ENCODE measurements at regions not wholly inside any gene's neighbourhood (a gene's known extent, or its start where the extent isn't known, plus 50 kb on each side); places are given as distances from the start of the nearest gene placed in this dataset.

DNA sequence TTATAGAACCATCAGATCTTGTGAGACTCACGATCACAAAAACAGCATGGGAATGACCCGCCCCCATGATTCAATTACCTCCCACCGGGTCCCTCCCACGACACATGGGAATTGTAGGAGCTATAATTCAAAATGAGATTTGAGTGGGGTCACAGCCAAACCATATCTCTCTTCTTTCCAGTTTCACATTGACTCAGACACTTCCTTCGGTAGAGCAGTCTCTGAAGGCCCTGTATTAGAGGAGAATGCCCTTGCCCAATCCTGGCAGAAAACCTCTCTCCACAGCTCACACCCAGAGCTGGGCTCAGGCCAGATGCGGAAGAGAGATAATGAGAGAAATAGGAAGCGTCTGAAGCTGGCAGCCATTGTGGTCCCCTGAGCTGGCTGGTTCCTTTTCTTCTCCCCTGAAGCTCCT lies 72.4 kb upstream of the CLDN10 start:
- Histone ChIP-seq H4K91ac (ENCODE audit: low read depth, low read length) (no peak overlapping the region), H2BK120ac (ENCODE audit: insufficient read depth, low read length, poor library complexity) (no peak overlapping the region), H3K18ac (ENCODE audit: low read length) (no peak overlapping the region), H3K4ac (ENCODE audit: low read depth, low read length) (no peak overlapping the region), H3K79me2 (ENCODE audit: control insufficient read depth, insufficient read depth, low read length, poor library complexity) (no peaks in the 10 kb centered on the region), H2BK5ac (ENCODE audit: low read depth, low read length, poor library complexity) (no peak overlapping the region), H3K79me1 (ENCODE audit: low read length) (no peaks in the 10 kb centered on the region), H3K23ac (ENCODE audit: low read length) (no peak overlapping the region), H3K9me3 (ENCODE audit: insufficient read depth, low read depth, low read length) (no peaks in the 10 kb centered on the region), H3K36me3 (ENCODE audit: control insufficient read depth in 1 of 2, insufficient read depth in 2 of 2, low read length in 2 of 2) (no peaks in the 10 kb centered on the region), H2BK12ac (ENCODE audit: low read length) (no peak overlapping the region), H3K4me3 (ENCODE audit: low read depth, low read length) (no peak overlapping the region), H3K9ac (ENCODE audit: low read length) (no peak overlapping the region), H3K27ac (ENCODE audit: low read depth, low read length) (no peak overlapping the region), H4K8ac (ENCODE audit: low read depth, low read length) (no peak overlapping the region), H3K4me2 (ENCODE audit: low read length) (no peak overlapping the region), H4K12ac (ENCODE audit: low read depth, low read length) (no peak overlapping the region), H3K4me1 (ENCODE audit: control insufficient read depth in 1 of 2, insufficient read depth in 2 of 2, low read length in 2 of 2) (no peaks in the 10 kb centered on the region), H3K14ac (ENCODE audit: low read length) (no peak overlapping the region), H3K27me3 (ENCODE audit: insufficient read depth, low read length) (no peaks in the 10 kb centered on the region), H2AK5ac (ENCODE audit: low read length) (no peak overlapping the region), H2AFZ (ENCODE audit: insufficient read depth, low read length, poor library complexity) (no peak overlapping the region)
- DNase-seq = no peak
- no CpG with 5 or more reads among the region's 7 CpGs for WGBS (ENCODE audit: extremely low coverage, insufficient coverage, insufficient read length)

DNA sequence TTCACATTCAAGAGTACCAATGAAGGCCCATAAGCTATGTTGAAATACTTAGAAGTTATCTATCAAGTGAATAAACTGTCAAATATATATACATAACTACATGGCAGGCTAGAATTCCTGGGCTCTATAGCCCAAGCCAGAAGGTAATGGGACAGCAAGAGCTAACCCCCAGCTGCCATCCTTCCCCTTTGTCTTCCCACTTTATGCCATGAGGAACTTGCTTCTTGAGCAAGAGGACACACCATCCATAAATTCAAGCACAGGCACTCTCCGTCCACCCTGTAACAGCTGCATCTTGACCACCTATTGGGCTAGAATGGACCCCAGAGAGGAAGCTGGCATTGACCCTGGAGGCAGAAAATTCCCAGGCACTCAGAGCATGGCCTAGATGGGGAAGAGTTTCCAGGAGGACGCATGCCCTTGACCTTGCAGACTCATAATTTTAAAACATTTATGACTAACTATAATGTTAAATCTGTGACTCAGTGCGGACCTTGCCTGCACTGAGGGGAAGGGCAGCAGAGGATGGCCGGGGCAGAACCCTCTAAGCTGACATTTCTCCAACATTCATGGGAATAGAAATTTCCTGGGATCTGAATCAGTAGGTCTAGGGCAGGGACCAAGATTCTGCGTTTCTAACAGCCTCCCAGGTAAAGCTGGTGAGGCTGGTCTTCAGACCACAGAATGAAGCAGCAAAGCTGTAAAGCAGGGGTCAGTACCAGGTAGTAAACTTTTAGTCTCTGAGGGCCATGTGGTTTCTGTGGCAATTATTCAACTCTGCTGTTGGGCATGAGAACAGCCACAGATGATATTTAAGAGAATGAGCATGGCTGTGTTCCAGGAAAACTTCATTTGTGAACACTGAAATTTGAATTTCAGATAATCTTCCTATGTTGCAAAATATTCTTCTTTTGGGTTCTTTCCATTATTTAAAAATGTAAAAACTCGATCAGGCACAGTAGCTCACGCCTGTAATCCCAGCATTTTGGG lies 71.4 kb upstream of the CLDN10 start:
- H3K14ac ChIP-seq (ENCODE audit: low read length) = no peak overlapping the region
- H4K91ac ChIP-seq (ENCODE audit: low read depth, low read length) = no peak overlapping the region
- no peak for DNase-seq
- H3K18ac ChIP-seq (ENCODE audit: low read length) = no peak overlapping the region
- H3K79me1 ChIP-seq (ENCODE audit: low read length) = no peaks in the 10 kb centered on the region
- no CpG with 5 or more reads among the region's 7 CpGs for WGBS (ENCODE audit: extremely low coverage, insufficient coverage, insufficient read length)
- H4K12ac ChIP-seq (ENCODE audit: low read depth, low read length) = no peak overlapping the region
- H2BK120ac ChIP-seq (ENCODE audit: insufficient read depth, low read length, poor library complexity) = no peak overlapping the region
- H3K27ac ChIP-seq (ENCODE audit: low read depth, low read length) = no peak overlapping the region
- no peak overlapping the region for H2AFZ ChIP-seq (ENCODE audit: insufficient read depth, low read length, poor library complexity)
- no peaks in the 10 kb centered on the region for H3K79me2 ChIP-seq (ENCODE audit: control insufficient read depth, insufficient read depth, low read length, poor library complexity)
- H4K8ac ChIP-seq (ENCODE audit: low read depth, low read length) = no peak overlapping the region
- no peak overlapping the region for H3K4ac ChIP-seq (ENCODE audit: low read depth, low read length)
- H3K4me1 ChIP-seq (ENCODE audit: control insufficient read depth in 1 of 2, insufficient read depth in 2 of 2, low read length in 2 of 2) = no peaks in the 10 kb centered on the region
- H2BK5ac ChIP-seq (ENCODE audit: low read depth, low read length, poor library complexity) = no peak overlapping the region
- H3K36me3 ChIP-seq (ENCODE audit: control insufficient read depth in 1 of 2, insufficient read depth in 2 of 2, low read length in 2 of 2) = no peaks in the 10 kb centered on the region
- no peak overlapping the region for H2BK12ac ChIP-seq (ENCODE audit: low read length)
- H3K9me3 ChIP-seq (ENCODE audit: insufficient read depth, low read depth, low read length) = no peaks in the 10 kb centered on the region
- H3K27me3 ChIP-seq (ENCODE audit: insufficient read depth, low read length) = no peaks in the 10 kb centered on the region
- no peak overlapping the region for H2AK5ac ChIP-seq (ENCODE audit: low read length)
- H3K4me3 ChIP-seq (ENCODE audit: low read depth, low read length) = no peak overlapping the region
- no peak overlapping the region for H3K23ac ChIP-seq (ENCODE audit: low read length)
- no peak overlapping the region for H3K4me2 ChIP-seq (ENCODE audit: low read length)
- H3K9ac ChIP-seq (ENCODE audit: low read length) = no peak overlapping the region

DNA sequence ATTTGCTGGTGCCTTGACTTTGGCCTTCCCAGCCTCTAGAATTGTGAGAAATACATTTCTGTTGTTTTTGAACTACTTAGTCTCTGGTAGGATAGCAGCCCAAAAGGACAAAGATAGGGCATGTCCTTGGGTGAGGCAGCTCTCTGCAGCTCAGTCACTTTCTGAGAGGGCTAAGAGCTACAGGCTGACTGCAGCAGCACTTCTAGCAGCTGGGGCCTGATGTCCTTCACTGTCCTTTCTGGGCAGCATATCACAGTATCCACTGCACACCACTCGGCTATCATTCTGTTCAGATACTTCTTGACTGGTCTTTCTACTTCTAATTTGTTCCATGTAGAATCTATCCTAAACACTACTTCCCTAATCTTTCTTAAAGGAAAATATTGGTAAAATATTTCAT lies 68.5 kb upstream of the CLDN10 start:
- Histone ChIP-seq H3K4me3 (ENCODE audit: low read depth, low read length) (no peak overlapping the region), H3K36me3 (ENCODE audit: control insufficient read depth in 1 of 2, insufficient read depth in 2 of 2, low read length in 2 of 2) (no peaks in the 10 kb centered on the region), H3K14ac (ENCODE audit: low read length) (no peak overlapping the region), H3K4me2 (ENCODE audit: low read length) (no peak overlapping the region), H4K8ac (ENCODE audit: low read depth, low read length) (no peak overlapping the region), H4K12ac (ENCODE audit: low read depth, low read length) (no peak overlapping the region), H3K27me3 (ENCODE audit: insufficient read depth, low read length) (no peaks in the 10 kb centered on the region), H2AFZ (ENCODE audit: insufficient read depth, low read length, poor library complexity) (no peak overlapping the region), H4K91ac (ENCODE audit: low read depth, low read length) (no peak overlapping the region), H3K4ac (ENCODE audit: low read depth, low read length) (no peak overlapping the region), H3K79me1 (ENCODE audit: low read length) (no peaks in the 10 kb centered on the region), H3K9me3 (ENCODE audit: insufficient read depth, low read depth, low read length) (no peaks in the 10 kb centered on the region), H3K23ac (ENCODE audit: low read length) (no peak overlapping the region), H3K79me2 (ENCODE audit: control insufficient read depth, insufficient read depth, low read length, poor library complexity) (no peaks in the 10 kb centered on the region), H3K9ac (ENCODE audit: low read length) (no peak overlapping the region), H3K4me1 (ENCODE audit: control insufficient read depth in 1 of 2, insufficient read depth in 2 of 2, low read length in 2 of 2) (no peaks in the 10 kb centered on the region), H2BK12ac (ENCODE audit: low read length) (no peak overlapping the region), H2BK5ac (ENCODE audit: low read depth, low read length, poor library complexity) (no peak overlapping the region), H2AK5ac (ENCODE audit: low read length) (no peak overlapping the region), H2BK120ac (ENCODE audit: insufficient read depth, low read length, poor library complexity) (no peak overlapping the region), H3K18ac (ENCODE audit: low read length) (no peak overlapping the region), H3K27ac (ENCODE audit: low read depth, low read length) (no peak overlapping the region)
- no CpG with 5 or more reads among the region's 1 CpG for WGBS (ENCODE audit: extremely low coverage, insufficient coverage, insufficient read length)
- no peak for DNase-seq

DNA sequence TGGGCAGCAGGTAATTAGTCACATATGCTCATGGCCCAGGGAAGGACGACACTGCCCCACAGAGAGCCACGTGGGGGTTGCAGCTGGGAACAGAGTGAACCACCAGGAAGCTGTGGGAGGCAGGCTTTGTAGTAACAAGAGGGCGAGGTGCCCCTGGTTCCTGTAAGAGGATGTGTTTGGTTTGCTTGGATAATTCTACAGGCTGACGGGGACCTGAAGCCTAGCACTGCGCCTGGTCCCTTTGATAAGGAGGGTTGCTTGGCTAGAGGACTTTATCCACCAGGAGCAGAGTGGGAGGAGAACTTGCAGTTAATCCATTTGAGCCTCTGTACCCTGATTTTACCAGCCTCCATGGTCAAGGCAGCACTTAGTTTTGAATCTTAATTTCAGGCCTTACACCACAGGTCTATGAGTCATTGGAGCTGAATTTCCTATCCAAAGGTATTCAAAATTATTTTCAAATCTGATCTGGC lies 67.4 kb upstream of the CLDN10 start:
- Histone ChIP-seq H3K4me2 (ENCODE audit: low read length) (no peak overlapping the region), H4K91ac (ENCODE audit: low read depth, low read length) (no peak overlapping the region), H4K8ac (ENCODE audit: low read depth, low read length) (no peak overlapping the region), H2BK5ac (ENCODE audit: low read depth, low read length, poor library complexity) (no peak overlapping the region), H2BK12ac (ENCODE audit: low read length) (no peak overlapping the region), H3K23ac (ENCODE audit: low read length) (no peak overlapping the region), H3K4ac (ENCODE audit: low read depth, low read length) (no peak overlapping the region), H3K27me3 (ENCODE audit: insufficient read depth, low read length) (no peaks in the 10 kb centered on the region), H3K79me2 (ENCODE audit: control insufficient read depth, insufficient read depth, low read length, poor library complexity) (no peaks in the 10 kb centered on the region), H3K18ac (ENCODE audit: low read length) (no peak overlapping the region), H2AFZ (ENCODE audit: insufficient read depth, low read length, poor library complexity) (no peak overlapping the region), H3K4me3 (ENCODE audit: low read depth, low read length) (no peak overlapping the region), H3K9ac (ENCODE audit: low read length) (no peak overlapping the region), H3K27ac (ENCODE audit: low read depth, low read length) (no peak overlapping the region), H2BK120ac (ENCODE audit: insufficient read depth, low read length, poor library complexity) (no peak overlapping the region), H4K12ac (ENCODE audit: low read depth, low read length) (no peak overlapping the region), H3K79me1 (ENCODE audit: low read length) (no peaks in the 10 kb centered on the region), H2AK5ac (ENCODE audit: low read length) (no peak overlapping the region), H3K36me3 (ENCODE audit: control insufficient read depth in 1 of 2, insufficient read depth in 2 of 2, low read length in 2 of 2) (no peaks in the 10 kb centered on the region), H3K14ac (ENCODE audit: low read length) (no peak overlapping the region), H3K4me1 (ENCODE audit: control insufficient read depth in 1 of 2, insufficient read depth in 2 of 2, low read length in 2 of 2) (no peaks in the 10 kb centered on the region), H3K9me3 (ENCODE audit: insufficient read depth, low read depth, low read length) (no peaks in the 10 kb centered on the region)
- WGBS (ENCODE audit: extremely low coverage, insufficient coverage, insufficient read length) = no CpG with 5 or more reads among the region's 5 CpGs
- DNase-seq = peak in 1 of 2 donors; percentile 33
